GM12878 (cell line): ENCODE measurements at regions not wholly inside any gene's neighbourhood (a gene's known extent, or its start where the extent isn't known, plus 50 kb on each side); places are given as distances from the start of the nearest gene placed in this dataset.
"Not testable (repeated sequence)": the region's sequence is repeated elsewhere in the genome, so short reads cannot be mapped to it uniquely, and the experiment has no call there.

ENCODE experiments used
- ATAC-seq: fragments of 200-7000 bp; cut with Tn5 transposase; 3 replicates; pipeline ENCODE4 v1.9.1; 2020; ENCODE audit warnings: mild to moderate bottlenecking, moderate library complexity
- BruUV-seq: library from RNA; stranded (reverse); fragments of 400-500 nt; replicated peaks from 2 replicates; lab custom pipeline; 2021; lab: Mats Ljungman, UMichigan
- CTCF ChIA-PET: fragments of 300-600 bp; sonication (Branson Sonifier 250); formaldehyde crosslinking; extraction: SDS; loops from one replicate; lab custom pipeline; 2021; ENCODE audit warnings: inconsistent platforms; lab: Yijun Ruan, JAX
- POLR2A ChIA-PET: fragments of 350-600 bp; formaldehyde crosslinking; extraction: SDS; loops from one replicate; lab custom pipeline; 2021; ENCODE audit warnings: inconsistent platforms; lab: Charles Lee
- RAD21 ChIA-PET: fragments of 300-600 bp; sonication (Branson Sonifier 250); formaldehyde crosslinking; loops from one replicate; lab custom pipeline; 2023; ENCODE audit warnings: antibody characterized with exemption; ENCODE audit not compliant: unreplicated experiment; lab: Charles Lee
- SMC1A ChIA-PET: fragments of 300-600 bp; sonication (Branson Sonifier 250); formaldehyde crosslinking; loops from one replicate; lab custom pipeline; 2023; ENCODE audit not compliant: unreplicated experiment, uncharacterized antibody; lab: Charles Lee
- DNase-seq: peaks from one replicate; pipeline ENCODE4 v3.0.0-alpha.2; 2011; ENCODE audit warnings: low read depth, low spot score
- FAIRE-seq: peaks from 3 replicates; lab custom pipeline; 2011; peaks lifted over from hg19 to GRCh38; lab: Jason Lieb, UNC
- H2AFZ ChIP-seq: 2 replicates; pipeline ENCODE4 v1.6.0; 2011; ENCODE audit warnings: low read depth, low read length, control low read depth; ENCODE audit not compliant: control insufficient read depth
- H3K27ac ChIP-seq: 2 replicates; pipeline ENCODE4 v1.5.1; 2011; ENCODE audit warnings: control low read depth; ENCODE audit not compliant: control insufficient read depth, insufficient read depth
- H3K27me3 ChIP-seq, 2 experiments: replicated peaks in 1 of 2; 2 replicates each; pipeline versions ENCODE4 v1.6.0 to v1.6.1; 2011; ENCODE audit warnings: low read length in 1 of 2; ENCODE audit not compliant: control insufficient read depth in 2 of 2, insufficient read depth in 2 of 2
- H3K36me3 ChIP-seq, 2 experiments: 2 replicates each; pipeline ENCODE4 v1.5.1; 2011; ENCODE audit warnings: low read length in 1 of 2; ENCODE audit not compliant: control insufficient read depth in 2 of 2, insufficient read depth in 2 of 2
- H3K4me1 ChIP-seq: 2 replicates; pipeline ENCODE4 v1.6.1; 2011; ENCODE audit warnings: mild to moderate bottlenecking, low read length, moderate library complexity, mixed read lengths; ENCODE audit not compliant: control insufficient read depth, insufficient read depth
- H3K4me2 ChIP-seq: 2 replicates; pipeline ENCODE4 v1.6.0; 2011; ENCODE audit warnings: control low read depth; ENCODE audit not compliant: control insufficient read depth, insufficient read depth
- H3K4me3 ChIP-seq: fragments of 200-600 bp; sonication (generic); 2 replicates; pipeline ENCODE4 v1.5.1; 2016
- H3K79me2 ChIP-seq: 2 replicates; pipeline ENCODE4 v1.6.0; 2011; ENCODE audit warnings: low read length; ENCODE audit not compliant: control insufficient read depth, insufficient read depth
- H3K9ac ChIP-seq: 2 replicates; pipeline ENCODE4 v1.8.0; 2011; ENCODE audit warnings: low read length, control low read depth, mixed read lengths; ENCODE audit not compliant: control insufficient read depth, insufficient read depth
- H3K9me3 ChIP-seq: replicated peaks from 3 replicates; pipeline ENCODE4 v1.5.1; 2011; ENCODE audit warnings: mild to moderate bottlenecking, low read length; ENCODE audit not compliant: control insufficient read depth, insufficient read depth
- H4K20me1 ChIP-seq: 2 replicates; pipeline ENCODE4 v1.6.0; 2011; ENCODE audit not compliant: control insufficient read depth, insufficient read depth
- WGBS: methylation state at CpG from one replicate; pipeline ENCODE4 v1.1.6; 2016; ENCODE audit warnings: low lambda C conversion rate; ENCODE audit not compliant: insufficient replicate concordance, insufficient coverage; ENCODE audit errors: missing lambda C conversion rate; 5-methylcytosine and 5-hydroxymethylcytosine counted together
- in situ Hi-C: fragments of 300-500 bp; cut with MboI; formaldehyde crosslinking; loops from 9 replicates; pipeline ENCODE4 v1.14.3; 2018; ENCODE audit warnings: mixed read lengths
- intact Hi-C: fragments of 100-400 bp; cut with micrococcal nuclease; formaldehyde crosslinking; loops from one replicate; pipeline ENCODE4 v1.14.2; 2022; ENCODE audit not compliant: unreplicated experiment

DNA sequence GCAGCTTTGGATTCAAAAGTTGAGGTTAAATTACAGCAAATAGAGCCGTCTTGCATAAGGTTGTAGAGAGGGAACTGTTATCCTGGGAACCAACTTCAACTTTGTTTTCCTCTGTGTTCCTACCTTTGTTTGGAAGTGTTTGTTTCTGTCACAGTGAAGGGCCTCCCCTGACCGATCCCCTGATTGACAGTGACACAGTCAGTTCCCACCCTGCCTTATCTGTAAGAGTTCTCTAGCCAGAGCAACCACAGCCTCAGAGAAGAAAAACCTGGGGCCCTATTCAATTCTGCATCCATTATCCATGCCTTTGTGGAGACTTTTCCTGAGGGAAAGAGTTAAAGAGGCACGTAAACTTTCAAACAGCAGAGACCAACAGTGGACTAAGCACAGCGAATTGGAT lies 90.1 kb downstream of the CRYBB2 start:
- H3K9ac ChIP-seq, H3K4me3 ChIP-seq, H2AFZ ChIP-seq, H3K9me3 ChIP-seq, H3K27me3 ChIP-seq, H4K20me1 ChIP-seq, BruUV-seq, SMC1A ChIA-PET, FAIRE-seq, H3K4me1 ChIP-seq, H3K79me2 ChIP-seq, POLR2A ChIA-PET, RAD21 ChIA-PET, H3K27ac ChIP-seq, ATAC-seq, CTCF ChIA-PET, DNase-seq, H3K36me3 ChIP-seq, intact Hi-C loops, in situ Hi-C loops, H3K4me2 ChIP-seq: not testable (repeated sequence)
- 0% methylated on average over 1 of the region's 4 CpGs for WGBS

DNA sequence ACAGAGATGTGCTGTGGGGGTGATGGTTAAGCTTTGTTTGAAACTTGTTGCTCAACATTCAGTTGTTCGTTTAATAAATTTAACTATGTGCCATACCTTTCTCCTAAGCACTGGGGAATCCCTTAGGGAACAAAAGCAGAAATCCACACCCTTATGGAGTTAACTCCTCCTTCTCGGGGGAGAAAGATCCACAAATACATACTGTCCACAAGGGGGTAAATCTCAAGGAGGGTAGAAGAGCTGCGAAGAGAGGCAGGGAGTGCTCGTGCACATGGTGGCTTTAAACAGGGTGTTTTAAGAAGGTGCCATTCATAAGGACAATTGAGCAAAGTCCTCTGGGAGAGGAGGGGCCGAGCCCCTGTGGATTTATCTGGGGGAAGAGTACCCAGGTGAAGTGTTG lies 92.5 kb downstream of the CRYBB2 start:
- H3K9me3 ChIP-seq, DNase-seq, H2AFZ ChIP-seq, ATAC-seq, CTCF ChIA-PET, H3K27ac ChIP-seq, H3K36me3 ChIP-seq, H3K4me1 ChIP-seq, intact Hi-C loops, BruUV-seq, H3K4me2 ChIP-seq, H3K9ac ChIP-seq, H3K4me3 ChIP-seq, POLR2A ChIA-PET, SMC1A ChIA-PET, H3K27me3 ChIP-seq, RAD21 ChIA-PET, in situ Hi-C loops, H4K20me1 ChIP-seq, H3K79me2 ChIP-seq, FAIRE-seq: not testable (repeated sequence)
- WGBS = 22% methylated on average over 2 of the region's 5 CpGs
